ENCODE measurements at regions not wholly inside any gene's neighbourhood (a gene's known extent, or its start where the extent isn't known, plus 50 kb on each side); places are given as distances from the start of the nearest gene placed in this dataset.

DNA sequence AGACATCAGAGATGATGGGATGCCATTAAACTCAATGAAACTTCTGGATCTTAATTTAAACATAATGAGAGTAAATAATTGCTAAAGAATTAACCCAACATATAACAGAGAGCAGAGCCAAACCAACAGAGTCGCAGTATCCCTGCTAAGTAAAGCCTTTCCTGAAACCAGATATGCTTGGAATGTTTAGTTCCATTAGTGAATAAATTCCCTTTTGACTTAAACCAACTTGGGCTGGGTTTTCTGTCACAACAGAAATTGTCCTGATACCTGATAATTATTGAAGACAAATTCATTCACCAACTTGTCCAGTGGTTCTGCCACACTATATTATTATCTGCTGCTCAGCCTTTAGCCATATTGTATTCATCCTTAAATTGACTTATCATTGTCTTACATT is 286.7 kb downstream of the FZD1 start:
- no peak overlapping the region for H3K4me3 ChIP-seq (ENCODE audit: low read depth, low read length)
- H3K27ac ChIP-seq (ENCODE audit: extremely low read depth, low read depth, low read length) = no peak overlapping the region
- H3K36me3 ChIP-seq (ENCODE audit: control insufficient read depth in 2 of 2, insufficient read depth in 1 of 2, low read length in 2 of 2) = no peaks in the 10 kb centered on the region
- ChIA-PET CTCF (no interaction called here), POLR2A (no interaction called here)
- H3K9me3 ChIP-seq (ENCODE audit: control insufficient read depth, insufficient read depth, low read depth, low read length) = no peaks in the 10 kb centered on the region
- no peak for TF ChIP-seq ZFP69B (tag by site-specific recombination; IDR thresholded peaks at IDR 0.05)
- TF ChIP-seq ZNF639 (tag by site-specific recombination; IDR thresholded peaks at IDR 0.05) = no peak
- no peak for TF ChIP-seq ZNF138 (tag by site-specific recombination; IDR thresholded peaks at IDR 0.05; ENCODE audit: borderline replicate concordance)
- TF ChIP-seq ZNF266 (tag by site-specific recombination; IDR thresholded peaks at IDR 0.05; ENCODE audit: low read depth) = no peak
- no peak for TF ChIP-seq ZNF211 (tag by site-specific recombination; IDR thresholded peaks at IDR 0.05; ENCODE audit: low read depth)
- no peaks in the 10 kb centered on the region for H3K4me1 ChIP-seq (ENCODE audit: control insufficient read depth, insufficient read depth, low read length)

DNA sequence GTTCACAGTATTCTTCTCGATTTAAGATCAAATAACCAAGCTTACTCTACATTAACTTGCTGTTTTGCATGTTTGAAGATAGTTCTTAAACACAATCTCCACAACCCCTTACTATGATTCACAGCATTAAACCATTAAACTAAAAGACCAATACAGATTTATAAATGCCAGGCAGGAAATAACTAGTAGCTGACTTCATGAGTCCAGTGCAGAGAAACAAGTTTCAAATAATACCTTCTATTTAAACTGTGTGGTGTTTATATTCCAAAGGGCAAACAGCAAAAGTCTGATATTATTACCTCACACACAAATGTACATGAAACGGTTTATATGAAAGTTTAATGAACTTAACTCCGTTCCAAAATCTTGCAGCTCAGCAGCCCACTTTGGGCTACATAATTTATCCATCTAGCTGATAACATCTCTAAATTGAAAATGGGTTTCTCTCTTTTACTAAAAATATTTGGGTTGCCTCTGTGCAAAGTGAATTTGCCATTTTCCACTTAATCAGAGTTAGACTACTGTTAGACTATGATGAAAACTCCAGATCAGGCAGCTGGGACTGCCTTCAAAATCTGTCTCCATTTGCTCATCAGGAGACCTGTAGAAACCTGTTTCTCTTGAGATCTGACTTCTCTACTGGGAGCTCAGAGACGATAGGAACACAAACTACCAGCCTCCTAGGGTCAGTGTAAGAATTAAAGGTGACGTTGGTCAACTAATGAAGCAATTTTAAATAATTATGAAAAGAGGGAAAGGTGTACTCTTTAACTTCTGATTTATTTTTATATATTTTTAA is 287.3 kb downstream of the FZD1 start:
- ChIA-PET POLR2A (no interaction called here), CTCF (no interaction called here)
- Histone ChIP-seq H3K27ac (ENCODE audit: extremely low read depth, low read depth, low read length) (no peak overlapping the region), H3K9me3 (ENCODE audit: control insufficient read depth, insufficient read depth, low read depth, low read length) (no peaks in the 10 kb centered on the region), H3K4me1 (ENCODE audit: control insufficient read depth, insufficient read depth, low read length) (no peaks in the 10 kb centered on the region), H3K4me3 (ENCODE audit: low read depth, low read length) (no peak overlapping the region), H3K36me3 (ENCODE audit: control insufficient read depth in 2 of 2, insufficient read depth in 1 of 2, low read length in 2 of 2) (no peaks in the 10 kb centered on the region)
- TF ChIP-seq SP2 (tag by site-specific recombination; IDR thresholded peaks at IDR 0.05) (no peak), ZNF513 (tag by site-specific recombination; IDR thresholded peaks at IDR 0.05) (no peak), SCRT1 (tag by site-specific recombination; IDR thresholded peaks at IDR 0.05; ENCODE audit: borderline replicate concordance) (no peak), SP7 (tag by site-specific recombination; IDR thresholded peaks at IDR 0.05) (no peak), ZNF530 (tag by site-specific recombination; IDR thresholded peaks at IDR 0.05; ENCODE audit: low read depth) (no peak), ZNF112 (tag by site-specific recombination; IDR thresholded peaks at IDR 0.05) (no peak), ZNF23 (tag by site-specific recombination; IDR thresholded peaks at IDR 0.05; ENCODE audit: borderline replicate concordance) (no peak), CTCF (tag by site-specific recombination; IDR thresholded peaks at IDR 0.05) (no peak), ZNF311 (tag by site-specific recombination; IDR thresholded peaks at IDR 0.05; ENCODE audit: borderline replicate concordance) (no peak), SP3 (tag by site-specific recombination; IDR thresholded peaks at IDR 0.05) (no peak), BCL11A (tag by site-specific recombination; IDR thresholded peaks at IDR 0.05; ENCODE audit: low read depth) (no peak), ZNF335 (tag by site-specific recombination; conservative IDR thresholded peaks at IDR 0.05) (no peak), ZNF555 (tag by site-specific recombination; conservative IDR thresholded peaks at IDR 0.05) (no peak), ZNF560 (tag by site-specific recombination; IDR thresholded peaks at IDR 0.05; ENCODE audit: borderline replicate concordance) (no peak), ZNF529 (tag by site-specific recombination; IDR thresholded peaks at IDR 0.05; ENCODE audit: insufficient replicate concordance) (no peak), ZNF416 (tag by site-specific recombination; IDR thresholded peaks at IDR 0.05) (no peak), ZNF843 (tag by site-specific recombination; IDR thresholded peaks at IDR 0.05) (no peak), HOXC10 (CRISPR knock-in tag; IDR thresholded peaks at IDR 0.05) (no peak), ZNF24 (tag by site-specific recombination; IDR thresholded peaks at IDR 0.05) (no peak)
